Heart left ventricle (tissue), 13 donors: ENCODE measurements at regions not wholly inside any gene's neighbourhood (a gene's known extent, or its start where the extent isn't known, plus 50 kb on each side); places are given as distances from the start of the nearest gene placed in this dataset.

ENCODE experiments used
- POLR2A ChIP-seq, 2 donors: fragments of 450-650 bp; IDR thresholded peaks; one replicate each; pipeline ENCODE4 v1.6.1; 2017; ENCODE audit warnings: antibody characterized with exemption in 2 of 2, mild to moderate bottlenecking in 2 of 2, moderate library complexity in 2 of 2
- TF ChIP-seq, protein P1 (sequence below), 12 donors: fragments of 200-600 bp; sonication (generic) in 4 of 12; IDR thresholded peaks; one replicate each; pipeline versions ENCODE4 v1.5.0 to v1.8.0; 2018 to 2022; ENCODE audit warnings: antibody characterized with exemption in 12 of 12, mild to moderate bottlenecking in 5 of 12
- donor health status: ischemic (EF 13 %, LVEDD 7.1; RV severe dilation, severe dysfunction).
- donor health status: DM: no; HTN: yes; CAD: no.
- donor health status: DM: no; HTN: no; CAD: no.
- donor health status: ischemic (EF 25% LVEDD 6.9; RV normal size, moderate dysfunction).
- donor health status: ischemic (EF 25% LVEDD 5.7; RV mildly dilated, moderate dysfunction).
- donor health status: ischemic (EF 35%, LVEDD 5.7; RV mildly dilated, moderate dysfunction).
- donor health status: nonischemic (EF 11% LVEDD 7.7; RV severe dilation, severe dysfunction).
- donor health status: DM: yes; HTN: yes; CAD: no.
- donor health status: PGD.
- donor health status: ischemic (EF 29% LVEDD 5.4; RV normal size, mild dysfunction).
- donor health status: nonischemic (EF 23%, LVEDD 6.1; RV moderate dilation, normal function).

- TF ChIP-seq, protein P1, sequence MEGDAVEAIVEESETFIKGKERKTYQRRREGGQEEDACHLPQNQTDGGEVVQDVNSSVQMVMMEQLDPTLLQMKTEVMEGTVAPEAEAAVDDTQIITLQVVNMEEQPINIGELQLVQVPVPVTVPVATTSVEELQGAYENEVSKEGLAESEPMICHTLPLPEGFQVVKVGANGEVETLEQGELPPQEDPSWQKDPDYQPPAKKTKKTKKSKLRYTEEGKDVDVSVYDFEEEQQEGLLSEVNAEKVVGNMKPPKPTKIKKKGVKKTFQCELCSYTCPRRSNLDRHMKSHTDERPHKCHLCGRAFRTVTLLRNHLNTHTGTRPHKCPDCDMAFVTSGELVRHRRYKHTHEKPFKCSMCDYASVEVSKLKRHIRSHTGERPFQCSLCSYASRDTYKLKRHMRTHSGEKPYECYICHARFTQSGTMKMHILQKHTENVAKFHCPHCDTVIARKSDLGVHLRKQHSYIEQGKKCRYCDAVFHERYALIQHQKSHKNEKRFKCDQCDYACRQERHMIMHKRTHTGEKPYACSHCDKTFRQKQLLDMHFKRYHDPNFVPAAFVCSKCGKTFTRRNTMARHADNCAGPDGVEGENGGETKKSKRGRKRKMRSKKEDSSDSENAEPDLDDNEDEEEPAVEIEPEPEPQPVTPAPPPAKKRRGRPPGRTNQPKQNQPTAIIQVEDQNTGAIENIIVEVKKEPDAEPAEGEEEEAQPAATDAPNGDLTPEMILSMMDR (IDR thresholded peaks at IDR 0.05): no peak
- TF ChIP-seq POLR2A (IDR thresholded peaks at IDR 0.05): no peak
These were observed 93.5 kb upstream of the HNRNPA3 start for GRCh38 chr2:177119099-177119498.
